IMR-90 (cell line): ENCODE measurements at regions not wholly inside any gene's neighbourhood (a gene's known extent, or its start where the extent isn't known, plus 50 kb on each side); places are given as distances from the start of the nearest gene placed in this dataset.

Experiments
- ATAC-seq: fragments of 200-7000 bp; cut with Tn5 transposase; 2 replicates; pipeline ENCODE4 v1.9.1; 2020; ENCODE audit warnings: low read depth, mild to moderate bottlenecking, moderate library complexity
- BruUV-seq: library from RNA; stranded (reverse); fragments of 400-500 nt; replicated peaks from 2 replicates; lab custom pipeline; 2021; lab: Mats Ljungman, UMichigan
- CTCF ChIA-PET: fragments of 300-600 bp; formaldehyde crosslinking; extraction: SDS; loops from one replicate; lab custom pipeline; 2021; ENCODE audit warnings: antibody characterized with exemption; lab: Yijun Ruan, JAX
- POLR2A ChIA-PET: fragments of 300-600 bp; sonication (Branson Sonifier 250); formaldehyde crosslinking; loops from one replicate; lab custom pipeline; 2022; ENCODE audit warnings: antibody characterized with exemption; ENCODE audit not compliant: unreplicated experiment; lab: Charles Lee
- DNase-seq: peaks from one replicate; pipeline ENCODE4 v3.0.0; 2013
- H2AFZ ChIP-seq: replicated peaks from 2 replicates; pipeline ENCODE3; 2013; ENCODE audit warnings: low read length, mild to moderate bottlenecking; ENCODE audit not compliant: poor library complexity
- H2AK5ac ChIP-seq: 2 replicates; pipeline ENCODE4 v1.6.1; 2013; ENCODE audit warnings: low read depth, low read length, inconsistent platforms
- H2AK9ac ChIP-seq: replicated peaks from 2 replicates; pipeline ENCODE3; 2013; ENCODE audit warnings: mild to moderate bottlenecking, low read depth, low read length, moderate library complexity; ENCODE audit not compliant: poor library complexity
- H2BK120ac ChIP-seq: 2 replicates; pipeline ENCODE4 v1.6.1; 2013; ENCODE audit warnings: low read depth, low read length, inconsistent platforms
- H2BK15ac ChIP-seq: 3 replicates; pipeline ENCODE4 v1.6.1; 2013; ENCODE audit warnings: low read depth, low read length, inconsistent platforms
- H2BK20ac ChIP-seq: 2 replicates; pipeline ENCODE4 v1.6.1; 2013; ENCODE audit warnings: low read depth, mild to moderate bottlenecking, inconsistent platforms, low read length, moderate library complexity
- H2BK5ac ChIP-seq: 2 replicates; pipeline ENCODE4 v1.6.1; 2013; ENCODE audit warnings: mild to moderate bottlenecking, low read depth, low read length, inconsistent platforms; ENCODE audit not compliant: poor library complexity, severe bottlenecking
- H3K14ac ChIP-seq: replicated peaks from 2 replicates; pipeline ENCODE4 v1.6.1; 2013; ENCODE audit warnings: low read depth, low read length, inconsistent platforms
- H3K18ac ChIP-seq: 2 replicates; pipeline ENCODE4 v1.6.1; 2013; ENCODE audit warnings: low read depth, low read length, control low read depth
- H3K23ac ChIP-seq: 2 replicates; pipeline ENCODE4 v1.6.1; 2013; ENCODE audit warnings: low read depth, low read length, inconsistent platforms
- H3K27ac ChIP-seq: 2 replicates; pipeline ENCODE4 v1.5.1; 2013; ENCODE audit warnings: mild to moderate bottlenecking, control low read depth, low read length; ENCODE audit not compliant: insufficient read depth
- H3K27me3 ChIP-seq: 2 replicates; pipeline ENCODE4 v1.6.1; 2013; ENCODE audit warnings: low read length; ENCODE audit not compliant: control insufficient read depth, insufficient read depth
- H3K36me3 ChIP-seq: 2 replicates; pipeline ENCODE4 v1.6.1; 2013; ENCODE audit warnings: low read length, mixed read lengths; ENCODE audit not compliant: control insufficient read depth, insufficient read depth
- H3K4ac ChIP-seq: 2 replicates; pipeline ENCODE4 v1.6.1; 2013; ENCODE audit warnings: low read depth, low read length, inconsistent platforms
- H3K4me1 ChIP-seq: 2 replicates; pipeline ENCODE4 v1.6.1; 2013; ENCODE audit warnings: low read length, mixed read lengths; ENCODE audit not compliant: control insufficient read depth, insufficient read depth
- H3K4me2 ChIP-seq: 2 replicates; pipeline ENCODE4 v1.6.1; 2013; ENCODE audit warnings: low read depth, mild to moderate bottlenecking, control low read depth, low read length, moderate library complexity
- H3K4me3 ChIP-seq: 2 replicates; pipeline ENCODE4 v1.5.1; 2013; ENCODE audit warnings: low read depth, mild to moderate bottlenecking, control low read depth, low read length, moderate library complexity; ENCODE audit not compliant: insufficient read depth
- H3K56ac ChIP-seq: 2 replicates; pipeline ENCODE4 v1.6.1; 2013; ENCODE audit warnings: low read length, inconsistent platforms; ENCODE audit not compliant: insufficient read depth; ENCODE audit errors: extremely low read depth
- H3K79me1 ChIP-seq, 2 experiments: 2 replicates each; pipeline ENCODE4 v1.6.1; 2013; ENCODE audit warnings: low read length in 2 of 2, inconsistent platforms in 1 of 2, low read depth in 1 of 2
- H3K9ac ChIP-seq: 2 replicates; pipeline ENCODE4 v1.6.1; 2013; ENCODE audit warnings: low read depth, low read length, control low read depth
- H3K9me1 ChIP-seq: 2 replicates; pipeline ENCODE4 v1.6.1; 2013; ENCODE audit warnings: low read length, inconsistent platforms; ENCODE audit not compliant: insufficient read depth
- H3K9me3 ChIP-seq: 2 replicates; pipeline ENCODE4 v1.6.1; 2013; ENCODE audit warnings: low read length; ENCODE audit not compliant: control insufficient read depth, insufficient read depth
- H4K20me1 ChIP-seq: 2 replicates; pipeline ENCODE4 v1.6.1; 2013; ENCODE audit warnings: low read length, inconsistent platforms; ENCODE audit not compliant: insufficient read depth
- H4K5ac ChIP-seq: 2 replicates; pipeline ENCODE4 v1.6.1; 2013; ENCODE audit warnings: mild to moderate bottlenecking, low read depth, low read length, control low read depth
- H4K8ac ChIP-seq, 2 experiments: 2 replicates each; pipeline ENCODE4 v1.6.1; 2013; ENCODE audit warnings: low read depth in 2 of 2, low read length in 2 of 2, control low read depth in 1 of 2, inconsistent platforms in 1 of 2
- H4K91ac ChIP-seq: 2 replicates; pipeline ENCODE4 v1.6.1; 2013; ENCODE audit warnings: low read depth, low read length, inconsistent platforms; ENCODE audit not compliant: insufficient read depth
- BHLHE40 ChIP-seq: fragments of 150-350 bp; IDR thresholded peaks from 2 replicates; pipeline ENCODE4 v1.6.1; 2016; ENCODE audit warnings: mild to moderate bottlenecking, low read depth, low read length
- CHD1 ChIP-seq: IDR thresholded peaks from 2 replicates; pipeline ENCODE4 v1.6.1; 2012; ENCODE audit warnings: low read depth, low read length, improper control_type of control experiment
- MAZ ChIP-seq: IDR thresholded peaks from 2 replicates; pipeline ENCODE4 v1.6.1; 2012; ENCODE audit warnings: low read depth, mild to moderate bottlenecking, low read length, improper control_type of control experiment, moderate library complexity, borderline replicate concordance
- POLR2A ChIP-seq: IDR thresholded peaks from 2 replicates; pipeline ENCODE4 v1.6.1; 2012; ENCODE audit warnings: mild to moderate bottlenecking, low read depth, low read length
- RAD21 ChIP-seq: IDR thresholded peaks from 2 replicates; pipeline ENCODE4 v1.6.1; 2012; ENCODE audit warnings: low read length, improper control_type of control experiment
- SMC3 ChIP-seq: fragments of 150-350 bp; IDR thresholded peaks from 2 replicates; pipeline ENCODE4 v1.6.1; 2016; ENCODE audit warnings: low read depth, mild to moderate bottlenecking, antibody characterized with exemption, low read length, moderate library complexity
- dilution Hi-C: fragments of 300-500 bp; cut with HindIII; formaldehyde crosslinking; loops from one replicate; pipeline ENCODE4 v1.14.3; 2018; ENCODE audit warnings: low sequenced_read_pairs; ENCODE audit not compliant: unreplicated experiment
- in situ Hi-C: fragments of 300-500 bp; cut with MboI; formaldehyde crosslinking; loops from 3 replicates; pipeline ENCODE4 v1.14.3; 2019; ENCODE audit warnings: low sequenced_read_pairs, inconsistent platforms, mixed read lengths
- intact Hi-C: fragments of 100-400 bp; cut with micrococcal nuclease; formaldehyde crosslinking; loops from 2 replicates; pipeline ENCODE4 v1.10.0; 2022
- TF ChIP-seq, protein P1 (sequence below): conservative IDR thresholded peaks from 2 replicates; pipeline ENCODE4 v1.5.1; 2012; ENCODE audit warnings: mild to moderate bottlenecking, low read depth, low read length, improper control_type of control experiment

DNA sequence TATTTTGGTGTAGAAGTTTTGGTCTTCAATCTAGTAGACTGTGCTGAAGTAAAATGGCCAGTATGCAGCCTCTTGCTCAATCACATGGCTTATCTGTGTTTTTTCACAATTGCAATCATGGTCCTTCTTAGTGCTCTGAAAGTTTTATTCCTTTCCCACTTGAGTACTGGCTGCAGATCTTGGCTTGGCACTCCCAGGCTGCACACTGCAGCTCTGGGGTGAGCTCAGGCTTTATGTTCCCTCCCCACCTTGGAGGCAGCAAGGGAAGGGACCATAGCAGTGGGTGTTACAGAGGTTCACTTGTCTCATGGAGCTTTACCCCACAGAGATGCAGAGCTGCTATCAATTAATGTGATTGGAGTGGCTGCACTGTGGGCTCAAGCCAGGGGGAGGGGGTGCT, 156.0 kb downstream of the TENT5D start:
- Histone ChIP-seq H2BK15ac (no peak overlapping the region), H3K27me3 (no peaks in the 10 kb centered on the region), H3K23ac (no peak overlapping the region), H3K9me3 (peaks cover 10% of the 10 kb centered on the region; the same call in 1 of the 2 replicates), H3K4me1 (no peaks in the 10 kb centered on the region), H2AK9ac (no peak overlapping the region), H3K56ac (no peak overlapping the region), H3K4ac (no peak overlapping the region), H3K14ac (no peak overlapping the region), H3K9ac (no peak overlapping the region), H4K91ac (no peak overlapping the region), H3K36me3 (no peaks in the 10 kb centered on the region), H2AK5ac (no peak overlapping the region), H4K20me1 (no peaks in the 10 kb centered on the region), H3K4me3 (no peak overlapping the region), H2BK120ac (no peak overlapping the region), H3K79me1 (no peaks in the 10 kb centered on the region), H3K27ac (no peak overlapping the region), H4K5ac (no peak overlapping the region), H3K18ac (no peak overlapping the region), H3K9me1 (no peaks in the 10 kb centered on the region), H2AFZ (no peak overlapping the region), H3K4me2 (no peak overlapping the region), H2BK5ac (no peak overlapping the region), H4K8ac (no peak overlapping the region), H2BK20ac (no peak overlapping the region)
- dilution Hi-C loops (no loop called here), in situ Hi-C loops (no loop called here), intact Hi-C loops (no loop called here)
- ChIA-PET POLR2A (no interaction called here), CTCF (no interaction called here)
- ATAC-seq (no peak), DNase-seq (no peak)
- no TSS peak for BruUV-seq
- TF ChIP-seq, protein P1, sequence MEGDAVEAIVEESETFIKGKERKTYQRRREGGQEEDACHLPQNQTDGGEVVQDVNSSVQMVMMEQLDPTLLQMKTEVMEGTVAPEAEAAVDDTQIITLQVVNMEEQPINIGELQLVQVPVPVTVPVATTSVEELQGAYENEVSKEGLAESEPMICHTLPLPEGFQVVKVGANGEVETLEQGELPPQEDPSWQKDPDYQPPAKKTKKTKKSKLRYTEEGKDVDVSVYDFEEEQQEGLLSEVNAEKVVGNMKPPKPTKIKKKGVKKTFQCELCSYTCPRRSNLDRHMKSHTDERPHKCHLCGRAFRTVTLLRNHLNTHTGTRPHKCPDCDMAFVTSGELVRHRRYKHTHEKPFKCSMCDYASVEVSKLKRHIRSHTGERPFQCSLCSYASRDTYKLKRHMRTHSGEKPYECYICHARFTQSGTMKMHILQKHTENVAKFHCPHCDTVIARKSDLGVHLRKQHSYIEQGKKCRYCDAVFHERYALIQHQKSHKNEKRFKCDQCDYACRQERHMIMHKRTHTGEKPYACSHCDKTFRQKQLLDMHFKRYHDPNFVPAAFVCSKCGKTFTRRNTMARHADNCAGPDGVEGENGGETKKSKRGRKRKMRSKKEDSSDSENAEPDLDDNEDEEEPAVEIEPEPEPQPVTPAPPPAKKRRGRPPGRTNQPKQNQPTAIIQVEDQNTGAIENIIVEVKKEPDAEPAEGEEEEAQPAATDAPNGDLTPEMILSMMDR: no peak
- TF ChIP-seq BHLHE40: no peak
- no peak for TF ChIP-seq POLR2A
- TF ChIP-seq SMC3: no peak
- TF ChIP-seq CHD1: no peak
- no peak for TF ChIP-seq MAZ
- TF ChIP-seq RAD21: no peak
